HUES64 (cell line): ENCODE measurements at regions not wholly inside any gene's neighbourhood (a gene's known extent, or its start where the extent isn't known, plus 50 kb on each side); places are given as distances from the start of the nearest gene placed in this dataset.

Experiments
- H3K27ac ChIP-seq: 2 replicates; pipeline ENCODE4 v1.7.0; 2013; ENCODE audit warnings: low read depth, low read length, inconsistent platforms
- H3K27me3 ChIP-seq: 2 replicates; pipeline ENCODE4 v1.6.1; 2013; ENCODE audit warnings: mild to moderate bottlenecking, low read length; ENCODE audit not compliant: insufficient read depth
- H3K36me3 ChIP-seq: 2 replicates; pipeline ENCODE4 v1.6.1; 2013; ENCODE audit warnings: mild to moderate bottlenecking, low read length; ENCODE audit not compliant: insufficient read depth
- H3K4me1 ChIP-seq: 2 replicates; pipeline ENCODE4 v1.6.1; 2013; ENCODE audit warnings: mild to moderate bottlenecking, low read length, moderate library complexity; ENCODE audit not compliant: insufficient read depth
- H3K4me3 ChIP-seq: 2 replicates; pipeline ENCODE4 v1.5.1; 2013; ENCODE audit warnings: mild to moderate bottlenecking, low read length, moderate library complexity
- H3K9ac ChIP-seq: 2 replicates; pipeline ENCODE4 v1.6.1; 2013; ENCODE audit warnings: mild to moderate bottlenecking, low read depth, low read length
- H3K9me3 ChIP-seq: 2 replicates; pipeline ENCODE4 v1.6.1; 2013; ENCODE audit warnings: low read depth, low read length; ENCODE audit not compliant: insufficient read depth
- WGBS: fragments of 150-250, 120-280 bp; methylation state at CpG from one replicate; pipeline ENCODE4 v1.1.7; 2013; ENCODE audit warnings: missing lambda C conversion rate; 5-methylcytosine and 5-hydroxymethylcytosine counted together

DNA sequence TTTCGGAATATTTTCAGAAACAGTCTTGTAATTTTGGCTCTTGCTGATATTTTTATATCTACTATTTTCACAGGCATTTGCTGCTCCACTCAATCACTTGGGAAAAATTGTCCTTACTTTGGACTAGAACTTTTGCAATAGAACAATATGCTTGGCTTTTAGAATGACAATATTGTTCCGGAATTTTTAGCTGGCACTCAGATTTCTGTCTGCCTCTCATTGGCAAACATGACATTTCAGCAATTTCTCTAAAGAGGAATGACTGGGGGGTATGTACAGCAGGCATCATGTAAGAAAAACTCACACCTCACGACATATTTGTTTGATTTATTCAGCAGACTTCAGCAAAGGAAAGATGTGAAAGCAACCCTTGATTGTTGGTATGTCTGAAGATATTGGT, 243.6 kb upstream of the GPRIN3 start:
- Histone ChIP-seq H3K27ac (no peak overlapping the region), H3K4me1 (no peaks in the 10 kb centered on the region), H3K27me3 (no peaks in the 10 kb centered on the region), H3K9me3 (no peaks in the 10 kb centered on the region), H3K36me3 (no peaks in the 10 kb centered on the region), H3K4me3 (no peak overlapping the region), H3K9ac (no peak overlapping the region)
- WGBS = 100% methylated on average over 3 of the region's 3 CpGs

DNA sequence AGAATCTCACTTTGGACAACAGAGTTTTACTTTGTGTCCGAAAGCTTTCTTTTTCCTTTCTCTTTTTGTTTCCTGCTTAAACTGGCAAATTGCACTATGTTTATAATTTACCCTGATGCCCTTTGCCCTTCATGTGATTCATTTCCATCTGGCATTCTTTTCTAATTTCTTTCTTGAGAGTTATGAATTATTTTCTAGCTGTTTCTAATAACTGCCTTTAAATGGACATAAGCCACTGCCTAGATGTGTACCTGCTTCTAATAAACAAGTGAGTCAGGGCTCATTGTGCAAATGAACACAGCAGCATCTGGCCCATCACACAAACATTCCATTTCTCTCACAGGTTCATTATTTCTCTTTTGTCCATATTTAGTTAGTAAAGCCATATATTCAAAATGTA, 242.3 kb upstream of the GPRIN3 start:
- Histone ChIP-seq H3K36me3 (no peaks in the 10 kb centered on the region), H3K27ac (no peak overlapping the region), H3K9ac (no peak overlapping the region), H3K9me3 (no peaks in the 10 kb centered on the region), H3K4me1 (no peaks in the 10 kb centered on the region), H3K4me3 (no peak overlapping the region), H3K27me3 (no peaks in the 10 kb centered on the region)
- WGBS = 95% methylated on average over 1 of the region's 1 CpG

DNA sequence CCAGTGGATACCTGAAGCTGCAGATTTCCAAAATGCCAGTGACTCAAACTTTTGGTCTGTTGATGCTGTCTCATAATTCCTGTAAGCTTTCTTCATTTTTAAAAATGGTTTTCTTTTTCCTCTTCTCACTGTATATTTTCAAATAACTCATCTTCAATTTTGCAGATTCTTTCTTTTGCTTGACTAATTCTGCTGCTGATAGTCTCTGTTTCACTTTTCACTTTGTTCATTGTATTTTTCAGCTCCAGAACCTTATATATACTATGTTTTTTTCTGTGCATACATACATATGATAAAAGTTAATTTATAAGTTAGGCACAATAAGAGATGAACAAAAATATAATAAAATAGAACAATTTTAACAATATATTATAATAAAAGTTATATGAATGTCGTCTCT, 237.7 kb upstream of the GPRIN3 start:
- 0 out of 2 replicates have a peak, but pooled peaks cover 4% of the 10 kb centered on the region for H3K4me1 ChIP-seq
- H3K9me3 ChIP-seq = no peaks in the 10 kb centered on the region
- no peak overlapping the region for H3K4me3 ChIP-seq
- no peak overlapping the region for H3K9ac ChIP-seq
- no peaks in the 10 kb centered on the region for H3K27me3 ChIP-seq
- no peaks in the 10 kb centered on the region for H3K36me3 ChIP-seq
- WGBS = no CpG with 5 or more reads among the region's 1 CpG
- H3K27ac ChIP-seq = no peak overlapping the region

DNA sequence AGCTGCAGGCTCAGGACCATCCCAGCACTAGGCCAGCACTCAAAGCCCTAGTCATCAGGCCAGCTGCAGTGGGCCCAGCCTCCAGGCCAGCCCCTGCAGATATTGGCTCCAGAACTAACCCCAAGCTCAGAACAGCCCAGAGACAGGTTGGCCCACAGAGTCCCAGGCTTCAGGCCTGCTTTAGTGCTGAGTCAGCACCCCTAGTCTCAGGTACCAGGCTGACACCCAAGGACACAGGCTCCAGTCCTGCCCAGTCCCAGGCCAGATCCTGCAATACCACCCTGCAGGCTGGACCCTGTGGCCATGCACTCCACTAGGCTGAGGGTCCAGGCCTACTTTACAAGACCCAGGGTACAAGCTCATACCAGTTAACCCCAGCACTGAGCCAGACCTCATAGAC, 234.4 kb upstream of the GPRIN3 start:
- Histone ChIP-seq H3K27ac (no peak overlapping the region), H3K4me1 (peaks cover 16% of the 10 kb centered on the region; the same call in 1 of the 2 replicates), H3K36me3 (no peaks in the 10 kb centered on the region), H3K9me3 (no peaks in the 10 kb centered on the region), H3K4me3 (no peak overlapping the region), H3K9ac (no peak overlapping the region), H3K27me3 (no peaks in the 10 kb centered on the region)

DNA sequence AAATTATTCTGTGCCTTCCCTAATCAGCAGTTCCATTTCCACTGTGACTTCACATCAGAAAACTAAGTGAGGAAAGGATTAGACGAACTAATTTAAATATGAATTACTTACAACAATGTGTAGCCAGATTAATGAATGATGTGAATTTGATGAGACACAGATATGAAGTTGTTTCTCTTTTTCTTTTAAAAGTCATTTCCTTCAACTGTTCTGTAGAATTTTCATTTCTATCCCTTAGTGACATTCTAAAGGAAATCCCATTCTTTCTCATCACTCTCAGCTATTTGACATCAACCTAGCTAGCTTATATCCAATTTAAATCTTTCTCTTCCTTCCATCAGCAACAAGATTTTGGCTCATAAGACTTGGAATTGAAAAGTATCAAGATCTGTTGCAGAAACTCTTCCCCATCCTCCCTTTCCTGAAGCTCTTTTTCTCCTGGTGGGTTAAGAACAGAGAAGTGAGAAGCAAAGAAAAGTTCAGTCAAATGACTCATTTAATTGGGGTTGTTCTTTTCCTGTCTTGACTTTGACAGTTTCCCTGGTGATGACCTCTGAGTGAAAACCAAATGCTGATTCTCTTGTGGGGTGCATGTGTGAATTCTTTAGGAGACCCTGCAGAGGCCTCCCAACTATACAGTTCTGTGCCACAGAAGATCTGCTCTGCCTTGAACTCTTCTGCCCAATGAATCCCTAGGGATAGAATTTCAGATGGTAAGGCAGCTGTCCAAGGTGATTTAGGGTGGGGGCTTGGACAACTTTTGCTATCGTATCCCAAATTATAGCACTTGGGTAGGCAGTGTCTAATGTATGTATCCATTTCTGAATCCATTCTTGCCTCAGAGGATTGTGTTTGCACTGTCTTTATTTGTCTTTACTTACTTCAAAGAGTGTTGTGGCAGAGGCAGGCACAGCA, 232.5 kb upstream of the GPRIN3 start:
- Histone ChIP-seq H3K27ac (no peak overlapping the region), H3K9ac (no peak overlapping the region)
- WGBS = 100% methylated on average over 1 of the region's 2 CpGs

DNA sequence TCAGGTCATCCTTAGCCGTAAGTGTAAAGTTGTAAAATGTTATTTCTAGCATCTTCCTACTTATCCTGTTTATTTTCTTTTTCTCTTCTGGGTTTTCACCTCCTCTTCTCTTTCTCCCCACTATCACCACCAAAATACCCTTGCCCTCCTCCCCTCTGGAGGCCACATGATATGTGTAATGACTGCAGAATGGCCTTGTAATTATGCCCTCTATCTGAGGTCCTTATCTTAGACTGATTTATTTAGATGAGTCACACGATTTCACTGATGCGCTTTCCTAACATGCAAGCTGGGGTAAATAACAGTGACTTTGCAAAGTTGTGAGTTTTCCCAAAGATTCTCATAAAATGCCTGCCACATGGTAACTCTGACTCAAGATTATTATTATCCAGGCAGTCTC, 231.8 kb upstream of the GPRIN3 start:
- Histone ChIP-seq H3K9me3 (no peaks in the 10 kb centered on the region), H3K27me3 (no peaks in the 10 kb centered on the region), H3K27ac (no peak overlapping the region), H3K4me1 (peaks cover 16% of the 10 kb centered on the region; the same call in 1 of the 2 replicates), H3K36me3 (no peaks in the 10 kb centered on the region), H3K4me3 (no peak overlapping the region), H3K9ac (no peak overlapping the region)
- WGBS = 94% methylated on average over 2 of the region's 3 CpGs

More for the DNA sequence above, 232.5 kb upstream of the GPRIN3 start:
- peaks cover 16% of the 10 kb centered on the region; the same call in 1 of the 2 replicates for H3K4me1 ChIP-seq
- H3K4me3 ChIP-seq = no peak overlapping the region
- no peaks in the 10 kb centered on the region for H3K27me3 ChIP-seq
- H3K9me3 ChIP-seq = no peaks in the 10 kb centered on the region
- H3K36me3 ChIP-seq = no peaks in the 10 kb centered on the region

DNA sequence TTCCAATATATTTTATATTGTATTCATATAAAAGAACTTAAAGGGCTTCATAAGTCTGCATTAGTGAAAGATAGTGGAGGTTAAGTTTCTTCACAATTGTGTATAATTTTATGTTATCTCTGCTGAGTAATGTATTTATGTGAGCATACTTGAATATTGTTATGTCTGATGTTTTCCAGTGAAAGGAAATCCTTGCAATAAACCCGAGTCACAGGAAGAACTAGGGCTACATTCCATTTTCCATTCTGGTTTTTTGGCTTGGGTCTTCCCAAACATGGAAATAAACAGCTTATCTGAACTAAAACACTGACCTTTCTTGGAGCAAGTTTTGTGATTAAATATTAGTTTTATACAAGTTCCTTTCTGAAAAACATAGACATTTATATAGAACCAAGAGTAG, 231.3 kb upstream of the GPRIN3 start:
- H3K27me3 ChIP-seq = no peaks in the 10 kb centered on the region
- no peak overlapping the region for H3K9ac ChIP-seq
- no peaks in the 10 kb centered on the region for H3K36me3 ChIP-seq
- no peaks in the 10 kb centered on the region for H3K9me3 ChIP-seq
- peaks cover 16% of the 10 kb centered on the region; the same call in 1 of the 2 replicates for H3K4me1 ChIP-seq
- 81% methylated on average over 1 of the region's 1 CpG for WGBS
- no peak overlapping the region for H3K4me3 ChIP-seq
- no peak overlapping the region for H3K27ac ChIP-seq

DNA sequence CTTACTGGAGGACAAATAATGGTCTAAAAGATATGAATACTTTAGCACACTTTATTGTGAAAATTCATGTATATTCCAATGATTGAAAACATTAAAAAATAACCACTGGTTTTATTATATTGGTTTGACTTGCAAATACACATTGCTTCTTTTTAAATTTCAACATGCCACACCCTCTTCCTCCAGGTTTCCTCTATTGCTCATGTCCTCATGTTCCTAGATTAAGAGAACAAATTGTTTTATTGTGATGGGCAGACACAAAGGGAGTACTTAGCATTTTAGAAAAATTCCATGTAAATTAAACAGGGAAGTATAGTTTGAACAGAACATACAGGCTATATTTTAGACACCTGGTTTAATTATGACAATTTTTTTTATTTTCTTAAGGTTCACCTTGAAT, 230.6 kb upstream of the GPRIN3 start:
- H3K9ac ChIP-seq = no peak overlapping the region
- no peak overlapping the region for H3K4me3 ChIP-seq
- H3K27ac ChIP-seq = no peak overlapping the region
- peaks cover 16% of the 10 kb centered on the region; the same call in 1 of the 2 replicates for H3K4me1 ChIP-seq
- H3K9me3 ChIP-seq = no peaks in the 10 kb centered on the region
- H3K36me3 ChIP-seq = no peaks in the 10 kb centered on the region
- no peaks in the 10 kb centered on the region for H3K27me3 ChIP-seq

DNA sequence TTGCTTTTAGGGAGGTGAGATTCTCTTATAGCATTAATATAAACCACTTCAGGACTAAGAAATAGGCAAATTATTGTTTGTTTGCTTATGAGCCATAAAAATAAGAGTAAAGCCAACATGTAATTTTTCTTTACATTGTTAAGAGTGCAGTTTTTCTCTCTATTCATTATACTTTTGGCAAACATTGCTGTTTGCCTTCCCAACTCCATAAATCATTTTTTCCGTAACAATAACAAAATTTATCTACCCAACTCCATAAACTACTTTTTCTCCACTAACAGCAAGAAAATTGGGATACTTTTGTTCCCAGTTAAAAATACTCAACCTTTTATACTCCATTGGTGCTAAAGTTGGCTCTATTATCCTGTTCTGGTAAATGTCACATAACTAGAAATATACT, 229.7 kb upstream of the GPRIN3 start:
- Histone ChIP-seq H3K27ac (no peak overlapping the region), H3K9me3 (no peaks in the 10 kb centered on the region), H3K4me1 (peaks cover 16% of the 10 kb centered on the region; the same call in 1 of the 2 replicates), H3K4me3 (no peak overlapping the region), H3K36me3 (no peaks in the 10 kb centered on the region), H3K27me3 (no peaks in the 10 kb centered on the region), H3K9ac (no peak overlapping the region)
- 96% methylated on average over 1 of the region's 1 CpG for WGBS

DNA sequence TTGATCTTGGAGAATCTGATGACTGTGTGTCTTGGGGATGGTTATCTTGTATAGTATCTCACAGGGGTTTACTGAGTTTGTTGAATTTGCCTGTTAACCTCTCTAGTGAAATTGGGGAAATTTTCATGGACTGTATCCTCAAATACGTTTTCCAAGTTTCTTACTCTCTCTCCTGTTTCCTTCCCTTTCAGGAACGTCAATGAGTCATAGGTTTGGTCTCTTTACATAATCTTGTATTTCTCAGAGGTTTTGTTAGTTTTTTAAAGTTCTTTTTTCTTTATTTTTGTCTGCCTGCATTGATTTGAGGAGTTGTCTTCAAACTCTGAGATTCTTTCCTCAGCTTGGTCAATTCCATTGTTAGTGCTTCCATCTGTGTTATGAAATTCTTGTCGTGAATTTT, 227.7 kb upstream of the GPRIN3 start:
- Histone ChIP-seq H3K9me3 (no peaks in the 10 kb centered on the region), H3K4me1 (peaks cover 12% of the 10 kb centered on the region; the same call in 1 of the 2 replicates), H3K9ac (no peak overlapping the region), H3K27me3 (no peaks in the 10 kb centered on the region), H3K27ac (no peak overlapping the region), H3K36me3 (no peaks in the 10 kb centered on the region), H3K4me3 (no peak overlapping the region)
- 93% methylated on average over 2 of the region's 3 CpGs for WGBS

DNA sequence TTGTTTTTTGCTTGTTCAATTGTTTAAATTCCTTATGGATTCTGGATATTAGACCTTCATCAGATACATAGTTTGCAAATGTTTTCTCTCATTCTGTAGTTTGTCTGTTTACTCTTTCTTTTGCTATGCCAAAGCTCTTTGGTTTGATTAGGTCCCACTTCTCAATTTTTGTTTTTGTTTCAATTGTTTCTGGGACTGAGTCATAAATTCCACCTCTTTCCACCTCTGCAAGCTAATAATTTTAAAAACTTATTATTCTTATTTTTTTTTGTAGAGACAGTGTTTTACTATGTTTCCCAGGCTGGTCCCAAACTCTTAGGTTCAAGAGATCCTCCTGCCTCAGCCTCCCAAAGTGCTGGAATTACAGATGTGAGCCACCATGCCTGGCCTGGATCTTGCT, 226.8 kb upstream of the GPRIN3 start:
- Histone ChIP-seq H3K36me3 (no peaks in the 10 kb centered on the region), H3K4me3 (no peak overlapping the region), H3K9ac (no peak overlapping the region), H3K27ac (no peak overlapping the region), H3K27me3 (no peaks in the 10 kb centered on the region), H3K4me1 (peaks cover 3% of the 10 kb centered on the region; the same call in 1 of the 2 replicates), H3K9me3 (no peaks in the 10 kb centered on the region)
